K562 (cell line): ENCODE measurements at regions not wholly inside any gene's neighbourhood (a gene's known extent, or its start where the extent isn't known, plus 50 kb on each side); places are given as distances from the start of the nearest gene placed in this dataset.

ENCODE experiments used
- ATAC-seq: fragments of 200-7000 bp; cut with Tn5 transposase; 3 replicates; pipeline ENCODE4 v1.9.1; 2020; ENCODE audit warnings: moderate library complexity
- BruUV-seq: library from RNA; stranded (reverse); fragments of 400-500 nt; replicated peaks from 2 replicates; lab custom pipeline; 2021; lab: Mats Ljungman, UMichigan
- CTCF ChIA-PET: fragments of 300-600 bp; formaldehyde crosslinking; extraction: SDS; loops from one replicate; lab custom pipeline; 2021; ENCODE audit warnings: low intra/inter-chr PET ratio; lab: Yijun Ruan, JAX
- POLR2A ChIA-PET: fragments of 300-600, 350-650 bp; sonication (Branson Sonifier 250); formaldehyde crosslinking; extraction: SDS; loops from one replicate; lab custom pipeline; 2021; ENCODE audit warnings: antibody characterized with exemption, inconsistent platforms; lab: Yijun Ruan, JAX
- DNase-seq, 4 experiments: peaks; one replicate each; pipeline versions ENCODE4 v3.0.0 to v3.0.0-alpha.2; 2011 to 2018; ENCODE audit warnings: low spot score in 3 of 4, mixed read lengths in 3 of 4; ENCODE audit errors: extremely low read depth in 1 of 4
- FAIRE-seq: peaks from 2 replicates; lab custom pipeline; 2011; peaks lifted over from hg19 to GRCh38; lab: Jason Lieb, UNC
- H2AFZ ChIP-seq: 2 replicates; pipeline ENCODE4 v1.6.0; 2011; ENCODE audit warnings: low read depth, low read length, control low read depth, inconsistent platforms
- H3K27ac ChIP-seq: fragments of 200-600 bp; 3 replicates; pipeline ENCODE4 v1.8.0; 2011; ENCODE audit warnings: low read depth, mild to moderate bottlenecking, control low read depth, inconsistent platforms, low read length, moderate library complexity, mixed read lengths; ENCODE audit errors: extremely low read depth
- H3K27me3 ChIP-seq, 2 experiments: fragments of 300-600 bp in 1 of 2; 2 replicates in 1 of 2; 3 replicates in 1 of 2; pipeline versions ENCODE4 v1.6.0 to v1.8.0; 2011; ENCODE audit warnings: inconsistent platforms in 2 of 2, low read length in 2 of 2, mild to moderate bottlenecking in 1 of 2, mixed read lengths in 1 of 2, moderate library complexity in 1 of 2; ENCODE audit not compliant: control insufficient read depth in 2 of 2, insufficient read depth in 2 of 2
- H3K36me3 ChIP-seq: fragments of 300-600 bp; 3 replicates; pipeline ENCODE4 v1.8.0; 2011; ENCODE audit warnings: mild to moderate bottlenecking, low read length, inconsistent platforms; ENCODE audit not compliant: control insufficient read depth, insufficient read depth
- H3K4me1 ChIP-seq, 2 experiments: fragments of 200-600 bp in 1 of 2; replicated peaks in 1 of 2; 2 replicates in 1 of 2; 3 replicates in 1 of 2; pipeline versions ENCODE4 v1.5.1 to v1.8.0; 2011; ENCODE audit warnings: inconsistent platforms in 2 of 2, low read length in 2 of 2, mild to moderate bottlenecking in 1 of 2, mixed read lengths in 1 of 2, moderate library complexity in 1 of 2; ENCODE audit not compliant: control insufficient read depth in 2 of 2, insufficient read depth in 2 of 2
- H3K4me2 ChIP-seq: 2 replicates; pipeline ENCODE4 v1.6.1; 2011; ENCODE audit warnings: low read length, control low read depth, inconsistent platforms, mixed read lengths; ENCODE audit not compliant: insufficient read depth
- H3K4me3 ChIP-seq: fragments of 200-600 bp; sonication (generic), shearing (Covaris generic); 2 replicates; pipeline ENCODE4 v1.5.1; 2016; ENCODE audit warnings: control low read depth, inconsistent platforms
- H3K79me2 ChIP-seq: fragments of 200-600 bp; 3 replicates; pipeline ENCODE4 v1.8.0; 2011; ENCODE audit warnings: low read length, inconsistent platforms; ENCODE audit not compliant: control insufficient read depth, insufficient read depth
- H3K9ac ChIP-seq, 2 experiments: 2 replicates each; pipeline versions ENCODE4 v1.6.0 to v1.6.1; 2011; ENCODE audit warnings: low read depth in 2 of 2, low read length in 2 of 2, control low read depth in 1 of 2, inconsistent platforms in 1 of 2, mild to moderate bottlenecking in 1 of 2, mixed read lengths in 1 of 2; ENCODE audit not compliant: insufficient read depth in 1 of 2
- H3K9me1 ChIP-seq: one replicate; pipeline ENCODE4 v1.6.0; 2011; ENCODE audit warnings: inconsistent platforms, mild to moderate bottlenecking, low read length, moderate library complexity; ENCODE audit not compliant: control insufficient read depth, insufficient read depth
- H3K9me3 ChIP-seq: replicated peaks from 2 replicates; pipeline ENCODE4 v1.5.1; 2011; ENCODE audit warnings: low read depth, low read length, inconsistent platforms; ENCODE audit not compliant: control insufficient read depth, insufficient read depth
- H4K20me1 ChIP-seq: replicated peaks from 2 replicates; pipeline ENCODE4 v1.6.1; 2011; ENCODE audit warnings: low read length, inconsistent platforms, mixed read lengths; ENCODE audit not compliant: control insufficient read depth, insufficient read depth
- HDGF ChIP-seq: fragments of 450-650 bp; IDR thresholded peaks from 2 replicates; pipeline ENCODE4 v1.6.1; 2016
- KDM5B ChIP-seq: fragments of 200-600 bp; sonication (generic); IDR thresholded peaks from 2 replicates; pipeline ENCODE4 v1.6.1; 2012; ENCODE audit warnings: low read depth, mild to moderate bottlenecking, moderate library complexity, low read length, control low read depth, inconsistent platforms; ENCODE audit not compliant: insufficient replicate concordance
- TAF1 ChIP-seq: IDR thresholded peaks from 2 replicates; pipeline ENCODE4 v1.6.1; 2011; ENCODE audit warnings: mild to moderate bottlenecking, low read length, moderate library complexity; ENCODE audit not compliant: insufficient read depth, control insufficient read depth, severe bottlenecking; ENCODE audit errors: extremely low read depth
- TFAM ChIP-seq: fragments of 250-450 bp; sonication (Bioruptor Pico); conservative IDR thresholded peaks from 2 replicates; pipeline ENCODE4 v1.5.0; 2021; ENCODE audit warnings: mild to moderate bottlenecking, moderate library complexity
- ZNF518B ChIP-seq: fragments of 250-450 bp; sonication (Bioruptor Pico); IDR thresholded peaks from 2 replicates; pipeline ENCODE4 v1.5.0; 2021; ENCODE audit warnings: mild to moderate bottlenecking, moderate library complexity
- WGBS: fragments of 100-300 bp; shearing (Covaris generic); methylation state at CpG from one replicate; pipeline ENCODE4 v1.1.6; 2016; ENCODE audit warnings: low coverage, mixed read lengths; ENCODE audit not compliant: insufficient coverage; ENCODE audit errors: missing lambda C conversion rate; 5-methylcytosine and 5-hydroxymethylcytosine counted together
- in situ Hi-C: fragments of 300-500 bp; cut with MboI; formaldehyde crosslinking; loops from 4 replicates; pipeline ENCODE4 v1.15.0; 2018; ENCODE audit warnings: inconsistent platforms, mixed read lengths
- intact Hi-C: fragments of 100-400 bp; cut with micrococcal nuclease; formaldehyde crosslinking; loops from 2 replicates; pipeline ENCODE4 v1.14.2; 2022

DNA sequence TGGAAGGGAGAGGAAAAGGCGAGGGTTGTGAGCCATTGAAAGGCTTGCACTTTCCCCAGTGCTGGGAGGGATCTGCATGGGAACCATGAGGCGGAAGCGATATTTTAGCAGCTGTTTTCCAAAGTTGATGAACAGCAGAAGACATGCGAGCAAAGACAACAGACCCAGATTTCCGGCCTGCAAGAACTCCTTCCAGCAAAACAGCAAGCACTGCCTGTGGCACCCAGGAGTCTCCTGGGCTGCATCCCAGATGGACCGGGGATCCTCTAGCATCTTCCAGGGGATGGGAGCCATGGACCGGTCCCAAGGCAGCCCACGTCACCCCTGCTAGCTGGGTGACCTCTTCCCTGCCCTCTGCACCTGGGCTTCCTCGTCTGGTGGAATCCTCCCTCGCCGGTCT is 162.8 kb downstream of the IRF8 start:
- POLR2A ChIA-PET, result no interaction called here
- ATAC-seq, result no peak
- WGBS, result 2% methylated on average over 11 of the region's 11 CpGs
- FAIRE-seq, result no peak
- DNase-seq, result no peak
- Histone ChIP-seq H3K27me3 (peaks cover 10 to 38% of the 10 kb centered on the region in 2 experiments; a peak in 3 of 5 replicates), H2AFZ (no peak overlapping the region), H3K27ac (no peak overlapping the region), H3K9me3 (no peaks in the 10 kb centered on the region), H4K20me1 (no peaks in the 10 kb centered on the region), H3K4me3 (no peak overlapping the region), H3K4me2 (no peak overlapping the region), H3K9me1 (no peaks in the 10 kb centered on the region)
- in situ Hi-C loops, result no loop called here
- no TSS peak for BruUV-seq
- TF ChIP-seq TAF1 (no peak), TFAM (CRISPR knock-in tag) (no peak), KDM5B (no peak), ZNF518B (no peak), HDGF (no peak)
- TF ChIP-seq, all 486 proteins: peak for 0
- no peaks in the 10 kb centered on the region for H3K36me3 ChIP-seq
- peaks cover 3 to 6% of the 10 kb centered on the region in 2 experiments; a peak in 4 of 5 replicates for H3K4me1 ChIP-seq
- intact Hi-C loops, result no loop called here
- no peaks in the 10 kb centered on the region for H3K79me2 ChIP-seq
- CTCF ChIA-PET, result no interaction called here
- no peak overlapping the region for H3K9ac ChIP-seq
